GM10266 (cell line): ENCODE measurements at regions not wholly inside any gene's neighbourhood (a gene's known extent, or its start where the extent isn't known, plus 50 kb on each side); places are given as distances from the start of the nearest gene placed in this dataset.

Experiments used
- DNase-seq: peaks from one replicate; pipeline ENCODE4 v3.0.0; 2012; ENCODE audit errors: extremely low spot score
- CTCF ChIP-seq: IDR thresholded peaks from 2 replicates; pipeline ENCODE4 v1.5.1; 2012; ENCODE audit warnings: mild to moderate bottlenecking, low read depth; ENCODE audit not compliant: control insufficient read depth, insufficient read depth; ENCODE audit errors: missing control alignments

- TF ChIP-seq CTCF: no peak
- no peak for DNase-seq
Measured at GRCh38 chrX:43255596-43255995, 400.5 kb upstream of the MAOA start.

- no peak for TF ChIP-seq CTCF
- DNase-seq: no peak
Measured at GRCh38 chrX:43266487-43266886, 389.6 kb upstream of the MAOA start.

- no peak for TF ChIP-seq CTCF
- DNase-seq: no peak
Measured at GRCh38 chrX:43267652-43268051, 388.4 kb upstream of the MAOA start.

- DNase-seq: no peak
- TF ChIP-seq CTCF: no peak
Measured at GRCh38 chrX:43269201-43269600, 386.9 kb upstream of the MAOA start.

GRCh38 chrX:43277879-43278278 is 378.2 kb upstream of the MAOA start:
- TF ChIP-seq CTCF: no peak
- DNase-seq: no peak

GRCh38 chrX:43278440-43278839 is 377.7 kb upstream of the MAOA start:
- no peak for TF ChIP-seq CTCF
- no peak for DNase-seq

GRCh38 chrX:43279341-43279808 is 376.7 kb upstream of the MAOA start:
- no peak for DNase-seq
- no peak for TF ChIP-seq CTCF
